GM18517 (cell line): ENCODE measurements at regions not wholly inside any gene's neighbourhood (a gene's known extent, or its start where the extent isn't known, plus 50 kb on each side); places are given as distances from the start of the nearest gene placed in this dataset.

Experiments used
- ATAC-seq: cut with Tn5 transposase; IDR thresholded peaks from one replicate; pipeline ENCODE4 v1.9.1; 2021; ENCODE audit warnings: mild to moderate bottlenecking, moderate library complexity; ENCODE audit not compliant: unreplicated experiment

DNA sequence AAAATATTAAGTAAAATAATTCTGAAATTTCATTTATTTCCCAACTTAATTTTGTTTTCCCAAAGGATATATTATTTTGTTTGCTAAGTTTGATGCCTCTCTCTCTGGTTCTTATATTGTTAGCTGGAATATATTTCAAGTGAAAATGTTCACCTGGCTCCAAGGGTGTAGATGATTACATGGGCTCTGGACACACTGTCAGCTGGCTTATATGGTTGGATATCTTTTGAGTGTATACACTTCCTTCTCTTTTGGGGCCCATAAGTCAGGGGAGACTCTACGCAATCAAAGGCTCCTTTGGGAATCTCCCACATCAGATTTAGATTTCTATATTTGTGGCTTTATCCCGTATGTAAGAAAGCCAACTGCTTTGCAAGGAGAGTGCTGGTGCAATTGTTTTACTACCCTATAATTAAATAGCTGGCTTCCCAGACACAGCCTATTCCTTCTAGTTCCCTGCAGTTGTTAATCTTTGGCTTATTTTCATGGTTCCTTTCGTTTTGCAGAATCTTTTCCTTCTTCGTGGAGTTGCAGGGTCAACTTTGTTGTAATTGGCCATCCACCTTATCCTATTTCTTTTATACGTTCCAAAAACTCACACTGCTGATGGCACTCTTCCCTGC, 225.7 kb downstream of the DPH6 start:
- ATAC-seq, result no peak

DNA sequence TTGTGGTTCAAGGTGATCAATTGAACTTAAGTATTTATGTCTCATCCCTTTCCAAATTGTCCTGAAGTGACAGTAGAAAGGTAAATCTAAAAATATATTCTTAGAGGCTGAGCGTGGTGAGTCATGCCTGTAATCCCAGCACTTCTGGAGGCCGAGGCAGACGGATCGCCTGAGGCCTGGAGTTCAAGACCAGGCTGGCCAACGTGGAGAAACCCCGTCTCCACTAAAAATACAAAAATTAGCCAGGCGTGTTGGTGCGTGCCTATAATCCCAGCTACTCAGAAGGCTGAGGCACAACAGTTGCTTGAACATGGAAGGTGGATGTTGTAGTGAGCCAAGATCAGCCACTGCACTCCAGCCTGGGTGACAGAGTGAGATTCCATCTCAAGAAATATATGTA, 226.6 kb downstream of the DPH6 start:
- no peak for ATAC-seq

DNA sequence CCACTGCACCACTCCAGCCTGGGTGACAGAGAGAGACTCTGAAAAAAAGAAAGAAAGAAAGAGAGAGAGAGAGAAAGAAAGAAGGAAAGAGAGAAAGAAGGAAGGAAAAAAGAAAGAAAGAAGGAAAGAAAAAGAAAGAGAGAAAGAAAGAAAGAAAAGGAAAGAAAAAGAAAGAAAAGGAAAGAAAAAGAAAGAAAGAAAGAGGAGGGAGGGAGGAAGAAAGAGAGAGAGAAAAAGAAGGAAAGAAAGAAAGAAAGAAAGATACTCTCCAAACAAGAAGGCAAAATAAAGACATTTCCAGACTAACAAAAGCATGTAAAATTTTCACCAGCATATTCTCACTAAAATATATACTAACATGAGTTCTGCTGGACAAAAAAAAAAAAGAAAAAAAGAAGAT, 228.7 kb downstream of the DPH6 start:
- no peak for ATAC-seq

DNA sequence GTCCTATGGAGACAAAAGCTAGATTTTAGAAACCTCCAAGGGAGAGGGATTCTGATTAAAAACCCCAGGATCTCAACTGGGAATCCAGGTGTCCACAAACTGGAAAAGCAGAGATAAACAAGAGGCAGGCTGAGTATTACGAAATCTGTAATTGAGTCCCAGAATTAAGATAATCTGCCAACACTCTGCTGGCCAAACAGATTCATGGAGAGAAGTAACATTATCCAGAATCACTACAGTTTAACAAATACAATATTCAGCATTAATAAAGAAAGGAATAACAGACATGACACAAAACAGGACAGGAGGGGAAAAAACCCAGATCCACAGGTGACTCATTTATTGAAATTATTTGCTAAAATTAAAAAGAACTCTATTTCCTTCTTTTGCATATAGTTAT, 227.2 kb upstream of the NANOGP8 start:
- ATAC-seq, result no peak

DNA sequence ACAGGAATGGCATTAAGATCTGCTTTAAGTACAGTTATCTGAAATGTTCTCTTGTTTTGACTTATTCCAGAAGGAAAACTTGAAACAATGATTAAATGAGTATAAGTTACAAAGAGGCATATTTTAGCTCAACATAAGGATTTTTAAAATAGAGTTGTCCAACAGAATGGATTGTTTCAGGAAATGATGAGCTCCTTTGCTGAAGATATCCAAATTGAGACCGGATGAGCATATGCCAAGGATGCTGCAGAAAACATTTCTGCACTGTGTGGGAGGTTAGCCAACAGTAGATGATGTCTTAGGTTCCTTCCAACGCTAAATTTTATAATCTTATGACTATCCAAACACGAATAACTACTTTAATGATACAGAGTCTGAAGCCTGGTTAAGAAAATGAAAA, 226.5 kb upstream of the NANOGP8 start:
- no peak for ATAC-seq

DNA sequence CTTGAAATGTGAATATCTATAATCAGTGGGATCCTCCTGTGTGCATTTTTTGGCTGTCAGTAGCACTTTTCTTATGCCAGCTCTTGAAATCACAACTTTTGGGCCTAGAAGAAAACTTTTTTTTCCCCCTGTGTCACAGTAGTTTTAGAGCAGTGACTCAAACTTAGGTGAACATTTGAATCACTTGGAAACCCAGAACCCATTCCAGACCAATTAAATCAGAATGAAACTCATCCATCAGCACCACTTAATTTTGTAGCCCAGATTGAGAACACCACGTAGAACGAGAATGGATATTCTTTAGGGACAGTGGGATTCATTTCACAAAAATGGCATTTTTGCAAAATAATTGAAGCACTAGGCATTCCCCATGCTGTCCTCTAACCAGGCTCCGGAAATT, 224.8 kb upstream of the NANOGP8 start:
- ATAC-seq, result no peak

DNA sequence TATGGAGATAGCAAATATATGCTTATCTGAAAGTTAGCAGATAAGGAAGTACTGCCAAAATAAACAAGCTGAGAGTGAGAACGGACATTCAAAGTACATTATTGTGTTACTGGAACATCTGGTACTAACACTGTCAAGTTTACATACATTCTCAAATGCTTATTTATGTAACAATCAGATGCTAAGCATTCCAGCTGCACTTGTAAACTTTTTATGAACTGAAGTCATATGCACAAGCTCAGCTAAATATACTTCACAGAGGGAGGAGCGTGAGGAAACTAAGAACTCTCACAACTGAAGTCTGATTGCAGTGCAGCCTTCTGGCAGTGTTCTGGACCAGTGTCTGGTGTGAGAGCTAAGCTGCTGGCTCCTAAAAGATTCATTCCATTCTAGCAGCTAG, 223.7 kb upstream of the NANOGP8 start:
- no peak for ATAC-seq

DNA sequence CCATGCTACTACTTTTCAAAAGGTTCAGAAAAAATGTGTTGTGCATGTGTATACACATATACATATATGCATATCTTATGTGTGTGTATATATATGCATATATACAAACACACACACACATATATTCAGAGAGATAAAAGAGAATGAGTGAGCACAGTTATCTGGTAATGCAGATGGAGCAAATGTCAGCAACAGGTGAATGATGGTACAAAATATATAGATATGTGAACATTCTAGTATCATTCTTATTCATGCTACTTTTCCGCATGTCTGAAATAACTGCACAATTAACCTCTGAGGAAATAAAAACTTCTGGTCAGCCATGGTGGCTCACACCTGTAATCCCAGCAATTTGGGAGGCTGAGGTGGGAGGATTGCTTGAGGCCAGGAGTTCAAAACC, 222.6 kb upstream of the NANOGP8 start:
- ATAC-seq, result no peak

DNA sequence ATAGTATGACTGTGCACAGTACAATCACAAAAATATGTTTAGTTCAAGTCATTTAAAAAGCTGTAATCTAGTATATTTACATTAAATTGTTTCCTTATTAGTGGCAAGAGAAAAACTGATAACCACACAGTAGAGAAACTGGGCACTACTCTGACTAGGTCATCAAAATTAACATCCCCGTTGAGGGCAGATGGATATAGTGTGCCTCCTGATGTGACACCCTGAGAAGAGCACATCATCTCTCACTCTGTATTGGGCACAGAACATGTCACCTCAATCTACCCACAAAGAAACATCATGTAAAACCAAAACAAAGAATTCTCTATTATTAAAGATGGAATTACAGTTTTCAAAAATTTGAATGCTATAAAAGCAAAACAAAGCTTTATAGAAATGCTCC, 221.9 kb upstream of the NANOGP8 start:
- ATAC-seq, result no peak

DNA sequence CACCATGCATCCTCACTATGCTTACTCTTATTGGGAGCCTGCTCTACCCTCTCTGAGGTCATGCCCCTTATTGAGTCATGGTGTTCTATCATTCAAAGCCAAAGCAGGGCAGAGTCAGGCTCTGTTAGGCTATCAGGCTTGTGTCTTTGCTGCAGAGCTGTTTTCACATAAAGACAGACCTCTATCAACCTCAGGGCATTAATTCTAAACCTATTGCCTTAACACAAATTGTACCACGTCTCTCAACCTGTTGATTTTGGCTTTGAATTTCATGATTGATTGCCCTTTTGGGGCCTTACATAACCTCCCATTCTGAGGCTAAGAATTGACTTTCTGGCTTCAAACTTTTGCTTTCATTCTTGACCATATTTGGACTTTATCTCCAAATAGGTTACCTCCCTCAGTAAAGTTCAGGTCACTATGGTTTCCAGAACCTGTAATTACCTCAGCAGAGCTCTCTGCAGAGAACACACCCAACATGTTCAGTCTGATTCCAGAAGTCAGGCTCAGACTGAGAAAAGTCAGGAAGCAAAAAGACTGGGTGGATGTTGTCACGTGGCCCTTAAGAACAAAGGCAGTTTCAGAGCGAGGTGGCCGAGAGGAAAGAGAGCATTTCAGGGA, 221.4 kb upstream of the NANOGP8 start:
- ATAC-seq, result no peak

DNA sequence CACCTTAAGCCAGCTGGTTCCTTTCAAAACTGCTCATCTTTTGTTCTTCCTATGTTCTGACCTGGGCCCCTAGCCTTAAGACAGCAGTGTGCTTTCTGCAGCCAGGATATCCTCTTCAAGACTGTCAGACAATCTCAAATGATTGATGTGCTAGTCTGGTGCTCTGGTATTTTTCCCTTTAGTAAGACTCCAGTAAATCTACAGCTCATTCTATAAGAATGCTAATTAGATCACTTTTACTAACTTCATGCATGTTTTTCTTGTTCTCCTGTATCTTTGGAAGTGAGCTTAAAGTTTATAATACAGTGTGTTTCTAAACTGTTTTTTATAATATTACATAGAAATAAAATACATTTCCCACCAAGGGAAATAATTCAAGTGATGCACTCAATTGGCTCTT, 220.9 kb upstream of the NANOGP8 start:
- no peak for ATAC-seq

DNA sequence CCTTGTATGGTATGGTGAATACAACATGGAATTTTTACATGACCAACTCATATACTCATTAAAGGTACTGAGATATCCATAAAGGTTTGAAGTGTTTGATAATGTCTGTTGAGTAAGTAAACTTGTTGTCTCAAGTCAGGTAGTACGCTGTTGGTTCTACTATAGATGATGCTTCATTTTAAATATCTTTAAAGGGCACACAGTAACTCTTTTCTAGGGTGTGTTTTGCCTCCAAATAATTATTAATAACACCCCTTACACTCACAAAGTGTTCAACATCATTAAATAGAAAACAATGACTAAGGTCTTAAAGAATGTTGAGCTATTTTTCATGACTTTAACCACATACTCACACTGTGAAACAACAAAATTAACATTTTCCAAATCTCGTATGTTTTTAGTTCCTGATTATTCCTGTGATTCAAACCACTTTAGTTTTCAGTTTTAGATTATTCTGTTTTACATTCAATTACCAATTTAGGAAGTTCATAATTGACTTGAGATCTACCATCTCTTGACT, 220.0 kb upstream of the NANOGP8 start:
- ATAC-seq, result no peak

DNA sequence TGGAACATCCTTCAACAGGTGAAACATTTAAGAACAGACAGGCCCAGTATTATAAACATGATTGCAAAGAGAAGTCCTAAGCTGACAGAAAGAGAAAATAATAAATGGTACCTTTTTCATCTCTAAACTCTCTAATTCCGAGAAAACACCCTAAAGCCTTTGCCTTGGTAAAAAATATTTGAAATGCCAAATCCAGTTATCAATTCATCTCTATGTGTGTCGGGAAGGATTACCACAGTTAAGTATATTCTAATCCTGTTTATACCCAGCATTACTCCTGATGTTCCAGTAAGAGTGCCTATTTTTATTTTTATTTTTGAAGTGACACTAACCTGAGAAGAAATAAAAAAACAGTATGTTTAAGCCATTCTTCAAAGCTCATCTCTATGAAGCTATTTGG, 219.3 kb upstream of the NANOGP8 start:
- no peak for ATAC-seq

DNA sequence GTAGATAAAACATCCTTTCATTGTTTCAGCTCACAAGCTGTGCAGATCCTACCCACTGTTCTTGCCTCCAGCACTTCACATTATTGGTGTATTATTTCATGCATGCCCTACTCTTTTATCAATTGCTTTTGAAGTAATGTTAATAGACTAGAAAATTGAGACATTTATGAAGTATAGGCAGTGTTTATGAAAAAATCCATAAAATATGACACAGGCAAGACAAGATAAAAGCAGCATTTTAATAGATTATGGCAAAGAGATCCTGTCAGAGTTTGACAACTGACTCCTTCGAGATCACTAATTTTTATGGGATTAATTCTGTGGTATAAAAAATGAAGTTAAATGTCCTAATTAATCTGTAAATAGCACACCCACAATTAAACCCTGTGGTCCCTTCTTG, 217.2 kb upstream of the NANOGP8 start:
- no peak for ATAC-seq

DNA sequence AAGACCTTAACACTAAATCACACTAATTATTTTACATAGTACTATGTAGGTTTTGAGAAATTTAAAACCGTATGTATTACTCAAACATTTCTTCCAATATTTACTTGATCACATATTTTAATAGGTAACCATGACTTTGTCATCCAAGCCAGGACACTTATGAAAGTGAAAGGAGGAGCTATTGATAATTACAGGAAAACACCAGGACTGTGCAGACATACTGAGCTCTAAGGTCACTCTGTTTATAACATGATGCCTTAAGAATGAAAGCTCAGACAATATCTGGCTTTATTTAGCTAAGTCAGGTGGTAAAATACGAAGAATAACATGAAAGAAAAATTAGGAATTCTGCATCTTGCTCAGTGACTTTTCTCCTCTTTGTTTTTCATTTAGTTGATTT, 216.0 kb upstream of the NANOGP8 start:
- no peak for ATAC-seq

DNA sequence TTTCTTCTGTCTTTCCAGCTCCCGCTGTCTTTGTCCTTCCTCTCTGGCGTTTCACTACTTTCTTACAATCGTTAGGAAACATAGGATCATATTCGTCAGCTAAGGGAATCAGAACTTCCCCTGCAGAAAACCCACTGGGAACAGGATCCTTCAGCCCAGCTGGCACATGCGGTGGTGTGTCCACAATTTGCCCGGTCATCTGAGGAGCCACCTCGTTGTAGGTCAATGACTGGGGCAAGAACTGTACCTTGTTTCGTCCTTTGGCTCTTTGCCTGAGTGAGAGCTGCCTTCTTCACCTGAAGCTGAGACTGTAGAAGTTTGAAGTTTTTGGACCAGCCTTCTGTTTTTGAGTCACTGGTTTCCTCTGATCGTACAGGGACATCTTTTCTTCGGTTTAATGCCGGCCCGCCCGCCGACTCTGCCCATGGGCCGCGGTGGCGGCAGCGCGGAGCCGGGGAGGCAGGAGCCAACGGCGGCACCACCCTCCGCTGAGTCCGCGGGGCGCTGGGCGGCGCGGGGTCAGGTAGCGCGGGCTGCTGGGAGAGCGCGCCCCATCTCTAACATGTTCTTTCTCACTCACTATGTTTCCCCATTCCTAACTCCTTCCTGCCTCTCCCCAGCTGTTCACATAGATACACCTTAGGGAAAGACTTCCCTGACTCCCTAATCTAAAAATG, 214.1 kb upstream of the NANOGP8 start:
- no peak for ATAC-seq

DNA sequence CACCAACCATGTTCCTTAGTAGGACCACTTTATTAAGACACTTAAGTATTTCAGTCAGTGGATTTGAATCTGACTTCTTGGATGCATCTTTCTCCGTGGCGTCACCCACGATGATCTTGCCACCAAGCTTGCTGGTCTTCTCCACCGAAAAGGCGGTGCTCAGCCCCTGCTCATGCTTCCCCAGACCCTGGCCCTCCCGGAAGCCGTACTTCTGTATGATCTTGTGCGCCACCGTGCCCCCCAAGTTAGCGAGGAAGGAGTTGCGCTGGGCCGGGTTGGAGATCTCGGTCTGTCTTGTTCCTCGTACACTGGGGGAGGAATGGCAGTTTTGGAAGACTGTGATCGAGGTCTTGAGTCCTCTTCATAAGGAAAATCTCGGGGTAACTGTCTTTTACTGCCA, 213.4 kb upstream of the NANOGP8 start:
- no peak for ATAC-seq

DNA sequence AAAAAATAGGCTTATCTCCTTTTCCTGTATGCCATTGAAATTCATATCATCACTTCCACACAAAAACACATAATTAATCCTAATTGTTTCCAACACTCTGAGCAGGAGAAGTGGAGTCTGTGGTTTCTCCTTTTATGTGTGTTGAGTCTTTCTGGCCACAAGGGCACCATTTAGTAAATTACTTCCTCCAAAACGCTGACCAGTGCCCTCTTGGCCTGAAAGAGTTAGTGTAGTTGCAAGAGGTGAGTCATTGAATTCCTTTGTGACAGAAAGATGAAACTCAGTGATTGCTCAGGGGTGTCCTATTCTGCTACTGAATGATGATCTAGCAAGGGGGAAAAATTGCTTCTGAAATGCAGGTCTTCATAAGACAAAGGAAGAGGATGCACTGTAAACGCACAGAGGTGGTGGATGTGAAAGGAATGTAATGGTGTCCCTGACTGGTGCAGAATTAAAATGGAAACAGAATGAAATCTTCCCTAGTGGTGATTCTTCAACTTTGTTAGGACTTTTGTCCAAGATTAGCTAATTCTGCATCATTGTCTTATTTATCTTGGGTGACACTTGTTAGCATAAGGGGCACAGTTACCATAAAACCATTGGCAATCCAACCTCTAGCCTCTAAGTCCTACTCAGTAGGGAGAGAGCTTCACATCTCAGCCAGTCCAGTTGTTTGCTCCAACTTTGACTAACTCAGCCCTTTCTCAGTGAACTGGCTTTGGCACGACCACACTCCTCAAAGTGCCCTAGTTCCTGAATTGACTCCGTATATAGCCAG, 208.4 kb upstream of the NANOGP8 start:
- no peak for ATAC-seq

DNA sequence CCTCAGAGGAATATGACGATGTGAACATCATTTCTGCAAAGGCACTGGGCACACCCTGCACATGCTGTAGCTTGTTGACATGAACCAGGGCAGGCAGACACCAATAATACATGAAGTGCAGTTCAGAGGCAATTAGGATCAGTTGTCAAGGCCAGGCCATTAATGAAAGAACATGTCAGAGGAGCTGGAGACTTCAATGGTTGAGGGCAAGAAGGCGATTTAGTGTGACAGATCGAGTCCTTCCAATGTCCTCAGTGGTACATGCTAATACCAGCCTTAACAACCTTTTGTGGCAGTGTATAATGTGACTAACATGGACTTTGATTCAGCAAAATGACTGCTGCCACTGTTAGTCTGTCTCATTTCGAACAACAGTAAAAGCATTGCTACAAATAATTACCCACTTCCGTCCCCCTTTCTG, 205.2 kb upstream of the NANOGP8 start:
- no peak for ATAC-seq

DNA sequence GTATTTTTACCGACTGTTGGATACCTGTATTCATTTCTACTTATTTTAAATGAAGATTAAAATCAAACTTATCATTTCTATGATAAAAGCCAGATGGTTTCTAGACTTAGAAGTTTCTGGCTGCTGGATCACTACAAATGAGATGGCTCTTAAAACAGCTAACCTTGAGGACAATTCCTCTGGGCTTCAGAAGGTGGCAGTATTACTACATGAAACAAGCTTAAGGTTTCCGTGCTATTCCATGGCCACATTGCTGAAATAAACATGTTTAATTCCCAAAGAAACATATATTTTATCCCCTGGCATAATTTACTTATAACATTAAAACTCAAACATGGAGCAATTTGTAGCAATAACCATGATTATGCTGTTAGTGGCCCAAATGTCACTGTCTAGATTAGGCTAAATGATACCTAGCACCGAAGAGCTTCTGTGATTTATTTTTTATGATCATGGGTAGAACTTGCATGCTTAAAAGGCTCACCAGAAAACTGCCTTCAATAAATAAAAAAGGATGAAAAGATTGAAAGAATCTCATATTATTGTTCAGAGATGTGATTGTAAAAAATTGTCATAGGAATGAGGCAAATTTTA, 204.0 kb upstream of the NANOGP8 start:
- no peak for ATAC-seq

DNA sequence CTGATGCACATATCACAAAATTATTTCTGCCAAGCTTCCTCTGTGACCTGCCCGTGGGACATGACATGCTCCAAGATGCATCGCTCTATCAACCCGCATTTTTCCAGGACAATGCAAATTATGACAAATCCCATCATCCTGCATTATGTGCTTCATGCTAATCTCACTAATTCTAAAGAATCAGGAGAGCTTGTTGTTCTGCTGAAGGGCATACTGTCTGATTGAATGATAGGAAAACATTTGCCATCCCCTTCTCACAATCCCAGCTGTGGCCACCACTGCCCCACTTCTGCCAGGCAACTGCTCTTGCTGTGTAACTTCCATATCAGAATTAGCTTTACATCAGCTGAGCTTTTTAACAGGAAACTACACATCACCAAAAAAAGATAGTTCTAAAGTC, 203.5 kb upstream of the NANOGP8 start:
- ATAC-seq, result no peak
